Superior temporal gyrus (tissue), 1 donor: ENCODE measurements at regions not wholly inside any gene's neighbourhood (a gene's known extent, or its start where the extent isn't known, plus 50 kb on each side); places are given as distances from the start of the nearest gene placed in this dataset.

Experiments
- DNase-seq: peaks from one replicate; pipeline ENCODE4 v3.0.0-alpha.2; 2016; ENCODE audit errors: extremely low spot score

- DNase-seq, result no peak
These were observed 112.7 kb upstream of the ITGA1 start for GRCh38 chr5:52674815-52675545.

DNA sequence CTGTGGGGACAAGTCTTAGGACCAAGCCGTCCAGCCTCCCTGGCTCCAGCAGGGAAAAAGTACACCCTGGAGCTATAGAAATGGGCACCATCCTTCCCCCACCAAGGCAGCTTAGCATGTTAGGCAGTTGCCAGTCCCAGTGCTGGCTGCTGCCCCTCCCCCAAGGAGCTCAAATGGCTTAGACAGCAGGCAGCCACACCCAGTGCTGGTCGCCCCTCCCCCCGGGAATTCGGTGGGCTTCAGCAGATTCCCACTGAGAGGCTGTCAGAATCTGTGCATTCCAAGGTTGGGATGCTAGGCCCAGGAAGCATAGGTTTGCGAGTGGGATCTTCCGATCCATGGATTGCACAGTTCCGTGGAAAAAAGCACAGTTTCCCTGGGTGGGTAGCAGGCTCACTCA, 105.2 kb upstream of the ITGA1 start:
- DNase-seq, result no peak

DNA sequence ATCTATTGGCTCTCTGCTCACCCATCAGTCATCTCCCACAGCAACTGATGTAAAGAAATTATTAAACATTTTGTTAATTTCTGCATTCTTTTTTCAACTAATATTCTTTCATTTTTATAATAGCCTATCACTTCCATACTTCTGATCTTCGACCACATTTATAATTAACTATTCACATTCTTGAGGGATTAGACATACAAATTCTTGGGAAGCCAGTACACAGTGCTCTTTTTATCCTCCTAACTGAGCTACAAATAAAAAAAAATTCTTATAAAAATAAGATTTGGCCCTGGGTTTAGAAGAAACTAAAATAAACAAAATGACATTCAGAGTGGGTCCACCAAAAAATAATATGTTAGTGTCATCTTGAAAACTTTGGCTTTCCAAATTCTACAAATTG, 103.7 kb upstream of the ITGA1 start:
- DNase-seq, result no peak

DNA sequence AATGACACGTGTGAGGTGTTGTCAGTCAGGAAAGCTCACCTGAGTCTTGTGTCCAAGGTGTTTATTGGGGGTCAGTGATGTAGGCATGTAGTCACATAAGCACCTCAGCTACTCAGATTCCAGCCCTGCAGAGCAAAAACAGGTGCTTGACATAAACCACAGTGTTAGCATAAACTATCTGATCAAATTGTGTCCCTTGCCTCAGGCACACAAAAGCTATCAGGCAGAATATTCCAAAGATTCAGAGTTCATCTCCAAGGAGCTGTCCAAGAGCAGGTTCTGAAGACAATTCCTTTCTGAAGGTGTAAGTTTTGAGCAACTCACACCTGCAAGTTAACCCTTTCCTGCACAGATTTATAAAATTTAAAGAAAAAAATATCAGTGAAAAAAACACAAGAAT, 102.2 kb upstream of the ITGA1 start:
- no peak for DNase-seq

DNA sequence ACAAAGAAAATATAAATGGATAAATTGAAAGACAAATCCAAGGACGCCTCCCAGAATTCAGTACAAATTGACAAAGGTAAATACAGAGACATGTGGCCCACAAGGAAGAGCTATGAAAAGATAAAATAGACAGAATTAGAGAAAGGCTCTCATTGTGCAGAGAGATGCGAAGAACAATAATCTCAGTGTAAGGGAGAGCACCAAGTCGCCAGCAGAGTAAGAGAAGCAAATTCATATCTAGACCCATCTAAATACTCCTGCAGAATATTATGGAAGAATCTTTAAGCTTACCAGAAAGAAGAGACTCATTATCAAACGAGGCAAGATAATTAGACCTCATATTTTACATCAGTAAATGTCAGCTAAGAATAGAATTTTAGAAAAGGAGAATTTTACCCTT, 101.7 kb upstream of the ITGA1 start:
- DNase-seq, result no peak

- DNase-seq, result no peak
These were observed 97.4 kb upstream of the ITGA1 start for GRCh38 chr5:52690236-52690768.

GRCh38 chr5:52692039-52692438, 95.7 kb upstream of the ITGA1 start:
- no peak for DNase-seq

- DNase-seq, result no peak
These were observed 95.1 kb upstream of the ITGA1 start for GRCh38 chr5:52692606-52693005.

DNA sequence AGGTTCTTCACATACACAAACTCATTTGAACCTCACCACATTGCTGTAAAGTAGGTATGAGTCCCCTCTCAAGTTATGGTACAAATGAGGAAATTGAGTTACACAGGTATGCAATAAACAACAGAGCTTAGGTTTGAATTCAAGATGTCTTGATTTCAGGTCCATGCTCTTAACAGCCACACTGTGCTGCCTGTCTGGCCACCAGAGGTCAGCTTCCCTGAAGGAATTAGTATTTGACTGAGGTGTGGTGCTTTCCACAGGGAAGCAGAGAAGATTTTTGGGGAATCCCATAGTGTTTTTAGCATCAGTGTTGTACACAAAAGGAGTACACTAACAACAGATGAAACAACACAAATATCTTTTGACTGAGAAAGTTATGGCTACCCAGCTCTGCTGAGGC, 94.4 kb upstream of the ITGA1 start:
- DNase-seq, result no peak

DNA sequence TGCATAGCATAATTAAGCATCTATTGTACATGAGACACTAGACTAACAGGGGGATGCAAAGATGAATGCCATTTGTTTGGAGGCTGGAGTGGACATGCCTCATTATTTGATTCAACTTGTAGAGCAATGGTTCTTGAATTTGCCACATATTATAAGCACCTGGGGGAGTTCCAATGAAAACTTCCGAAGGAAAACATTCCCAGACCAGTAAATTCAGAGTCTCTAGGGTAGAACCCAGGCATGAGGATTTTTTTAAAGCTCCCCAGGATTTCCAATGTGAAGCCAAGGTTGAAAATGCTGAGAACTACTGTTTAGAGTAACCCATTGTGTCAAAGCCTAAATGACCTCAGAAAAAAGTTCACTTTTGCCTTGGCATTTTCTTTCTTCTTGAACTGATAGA, 93.9 kb upstream of the ITGA1 start:
- no peak for DNase-seq

DNA sequence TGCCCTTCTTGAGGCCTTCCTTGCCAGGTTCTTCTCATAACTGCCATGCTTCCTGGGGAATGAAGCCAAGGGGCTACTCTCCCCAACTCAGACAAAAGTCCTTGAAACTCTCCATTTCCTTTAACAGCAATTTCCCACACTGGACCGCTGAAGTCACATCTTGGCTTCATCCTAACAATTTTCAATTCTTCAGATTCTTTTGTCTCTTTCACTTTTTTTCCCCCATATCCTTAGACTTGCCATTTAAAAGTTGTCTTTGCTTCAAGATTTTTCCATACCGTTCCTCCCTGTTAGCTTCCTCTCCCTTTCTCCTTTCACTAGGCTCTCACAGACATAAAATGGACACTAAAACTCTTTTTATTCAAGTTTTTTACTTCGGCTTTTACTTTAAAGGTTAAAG, 93.1 kb upstream of the ITGA1 start:
- no peak for DNase-seq

DNA sequence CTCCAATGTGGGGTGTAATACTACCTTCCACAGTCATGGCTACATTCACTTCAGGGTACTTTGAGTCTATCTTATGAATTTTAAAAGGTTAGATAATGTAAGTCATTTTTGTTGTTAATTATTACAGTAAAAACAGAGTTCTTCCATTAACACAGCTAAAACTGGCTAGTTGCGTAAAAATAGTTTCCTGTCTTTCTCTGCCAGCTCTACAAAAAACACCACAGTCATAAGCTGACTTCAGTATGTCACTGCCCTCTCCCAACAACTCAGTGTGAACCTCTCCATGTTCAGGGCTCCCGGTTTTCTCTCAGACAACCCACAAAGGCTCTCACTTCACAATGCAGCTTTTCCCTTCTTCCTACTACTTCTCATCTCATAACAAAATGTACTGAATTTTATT, 84.8 kb upstream of the ITGA1 start:
- DNase-seq, result no peak

- no peak for DNase-seq
These were observed 84.4 kb upstream of the ITGA1 start for GRCh38 chr5:52703321-52703720.

- no peak for DNase-seq
These were observed 82.0 kb upstream of the ITGA1 start for GRCh38 chr5:52705720-52706119.

- no peak for DNase-seq
These were observed 80.9 kb upstream of the ITGA1 start for GRCh38 chr5:52706775-52707174.

GRCh38 chr5:52707616-52708015, 80.1 kb upstream of the ITGA1 start:
- DNase-seq, result no peak

DNA sequence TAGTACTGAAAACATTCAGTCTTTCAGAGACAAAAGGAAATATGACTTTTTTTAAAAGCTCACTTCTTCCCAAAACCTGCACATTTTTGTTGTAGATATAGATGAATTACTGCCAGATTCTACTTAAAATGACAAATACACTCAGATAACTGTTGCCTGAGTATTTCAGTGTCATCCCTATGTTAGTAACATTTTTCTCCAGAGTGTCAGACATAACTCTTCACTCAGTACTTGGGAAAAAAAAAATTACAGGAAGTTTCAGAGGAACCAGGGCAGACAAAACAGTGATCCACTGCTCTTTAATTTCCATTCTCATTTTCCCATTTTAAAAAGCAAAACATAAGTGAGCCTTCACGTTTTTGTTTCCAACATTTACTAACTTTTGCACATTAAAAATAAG, 79.3 kb upstream of the ITGA1 start:
- no peak for DNase-seq

- no peak for DNase-seq
These were observed 78.4 kb upstream of the ITGA1 start for GRCh38 chr5:52709167-52709925.

DNA sequence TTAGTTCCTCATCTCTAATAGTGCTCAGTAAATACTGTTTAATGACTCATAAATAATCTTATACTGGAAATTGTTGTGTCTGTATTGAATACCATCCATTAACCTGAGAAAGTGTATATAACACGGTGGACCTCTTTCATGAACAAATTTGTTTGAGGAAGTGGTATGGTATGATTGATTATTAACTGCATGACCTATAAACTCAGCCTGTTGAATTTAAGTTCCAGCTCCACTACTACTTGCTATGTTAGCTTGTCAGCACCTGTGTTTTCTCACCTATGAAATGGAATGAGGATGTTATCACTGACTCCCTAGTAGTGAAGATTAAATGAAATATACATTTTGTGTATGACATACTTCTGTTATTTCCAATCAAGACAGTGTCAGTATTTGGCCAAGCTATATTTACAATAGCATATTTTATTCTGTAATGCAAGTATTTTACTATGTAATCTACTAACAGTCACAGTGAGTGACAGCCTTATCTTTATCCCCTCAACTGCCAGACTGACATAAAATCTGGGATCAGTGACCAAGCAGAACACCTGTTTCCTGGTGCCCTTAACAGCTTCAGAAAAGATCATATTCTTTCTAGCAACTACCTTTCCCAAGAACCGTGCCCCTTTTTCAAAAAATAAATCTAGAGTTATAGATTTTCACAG, 77.3 kb upstream of the ITGA1 start:
- DNase-seq, result no peak

- DNase-seq, result no peak
These were observed 76.6 kb upstream of the ITGA1 start for GRCh38 chr5:52710972-52711596.

- DNase-seq, result no peak
These were observed 75.4 kb upstream of the ITGA1 start for GRCh38 chr5:52712354-52712753.

DNA sequence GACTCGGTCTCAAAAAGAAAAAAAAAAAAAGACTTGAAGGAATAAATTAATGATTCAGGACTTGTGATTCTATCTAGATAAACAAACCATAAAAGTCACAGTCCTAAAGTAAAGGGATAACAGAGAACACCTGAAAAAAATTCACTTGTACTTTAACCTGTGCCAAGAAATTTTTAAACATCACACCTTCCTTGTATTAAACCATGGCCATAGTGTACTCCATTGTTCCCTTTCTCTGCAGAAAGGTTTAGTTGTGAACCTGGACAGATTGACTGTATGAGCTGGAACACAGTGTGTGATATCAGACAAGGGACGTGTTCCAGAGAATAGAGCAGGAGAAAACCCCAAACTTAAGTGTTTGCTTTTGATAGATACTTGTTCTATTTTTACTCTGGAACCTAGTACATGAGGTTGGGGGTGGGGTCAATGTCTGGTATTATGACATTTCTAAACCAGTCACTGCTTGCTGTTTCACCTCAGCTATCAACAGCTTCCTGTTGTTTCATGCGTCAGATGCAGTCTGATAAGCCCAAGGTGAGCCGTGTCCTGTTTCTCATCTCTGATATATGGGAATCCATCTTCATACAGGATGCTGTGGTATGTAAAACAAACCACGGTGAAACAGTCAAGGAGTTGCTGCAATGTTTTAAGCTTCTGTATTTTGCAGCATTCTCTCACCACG, 62.5 kb upstream of the ITGA1 start:
- DNase-seq, result no peak
